Mesodermal cell (in vitro differentiated cells): ENCODE measurements at regions not wholly inside any gene's neighbourhood (a gene's known extent, or its start where the extent isn't known, plus 50 kb on each side); places are given as distances from the start of the nearest gene placed in this dataset.
"Not testable (repeated sequence)": the region's sequence is repeated elsewhere in the genome, so short reads cannot be mapped to it uniquely, and the experiment has no call there.

Source experiments
- H3K27ac ChIP-seq: 2 replicates; pipeline ENCODE4 v1.7.0; 2013; ENCODE audit warnings: mild to moderate bottlenecking, low read depth, low read length, moderate library complexity; ENCODE audit not compliant: severe bottlenecking
- H3K36me3 ChIP-seq: 2 replicates; pipeline ENCODE4 v1.7.1; 2013; ENCODE audit warnings: mild to moderate bottlenecking, low read length, moderate library complexity; ENCODE audit not compliant: control insufficient read depth, insufficient read depth
- H3K4me1 ChIP-seq: one replicate; pipeline ENCODE4 v1.7.1; 2013; ENCODE audit warnings: mild to moderate bottlenecking, low read length; ENCODE audit not compliant: insufficient read depth, control insufficient read depth, poor library complexity, severe bottlenecking
- H3K4me3 ChIP-seq: 2 replicates; pipeline ENCODE4 v1.7.0; 2013; ENCODE audit warnings: low read length, control low read depth, mild to moderate bottlenecking; ENCODE audit not compliant: insufficient read depth, poor library complexity, severe bottlenecking; ENCODE audit errors: extremely low read depth
- H3K9me3 ChIP-seq: 2 replicates; pipeline ENCODE4 v1.7.1; 2013; ENCODE audit warnings: mild to moderate bottlenecking, low read length, moderate library complexity; ENCODE audit not compliant: control insufficient read depth
- WGBS, 2 experiments: methylation state at CpG; one replicate each; pipeline ENCODE4 v1.1.5; 2013; ENCODE audit warnings: missing lambda C conversion rate in 2 of 2; ENCODE audit not compliant: insufficient coverage in 2 of 2; 5-methylcytosine and 5-hydroxymethylcytosine counted together

DNA sequence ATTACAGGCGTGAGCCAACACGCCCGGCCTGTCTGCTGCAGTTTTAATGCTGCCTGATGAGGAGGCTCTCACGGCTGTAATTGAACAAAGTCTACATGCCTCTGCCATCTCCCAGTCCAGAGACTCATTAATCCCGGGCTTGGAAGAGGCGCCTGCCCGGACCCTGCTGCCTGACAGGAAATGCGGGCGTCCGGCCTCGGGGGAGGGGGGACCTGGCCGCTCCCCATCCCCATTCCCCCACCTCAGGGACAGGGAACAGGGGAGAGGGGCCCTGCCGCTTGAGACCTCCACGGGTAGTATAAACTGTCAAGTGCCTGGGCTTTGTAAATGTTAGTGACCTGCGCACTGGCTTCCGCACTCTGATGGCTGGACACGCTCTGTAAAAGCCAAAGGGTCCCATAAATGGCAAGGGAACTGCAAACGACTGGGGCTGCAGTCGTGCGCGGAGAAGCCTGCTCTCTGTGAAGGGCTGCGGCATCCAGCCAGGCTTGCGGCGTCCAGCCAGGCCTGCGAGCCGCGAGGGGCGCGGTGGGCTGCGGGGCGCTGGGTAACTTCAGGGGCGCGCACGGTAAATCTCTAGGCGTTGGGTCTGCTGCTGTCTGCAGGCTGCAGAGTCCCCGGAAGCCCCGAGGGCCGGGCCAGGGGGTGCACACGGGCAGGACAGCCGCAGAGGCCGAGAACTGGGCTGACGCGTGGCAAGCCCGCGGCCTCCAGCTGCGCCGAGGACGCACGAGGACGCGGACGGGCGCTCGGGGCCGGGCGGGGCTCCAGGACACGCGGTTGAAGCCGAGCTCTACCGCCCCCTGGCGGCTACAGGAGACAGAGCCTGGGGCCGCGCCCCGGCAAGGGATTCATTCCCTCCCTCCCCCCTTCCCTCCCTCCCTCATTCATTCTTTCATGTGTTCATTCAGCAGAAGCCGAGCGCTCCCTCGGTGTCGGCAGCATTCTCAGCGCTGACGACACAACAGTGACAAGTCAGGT, 78.4 kb downstream of the KCNJ18 start:
- not testable (repeated sequence) for H3K4me3 ChIP-seq, H3K27ac ChIP-seq, H3K4me1 ChIP-seq, H3K9me3 ChIP-seq, H3K36me3 ChIP-seq
- WGBS, 2 experiments: 51 to 64% methylated on average over 10 to 19 of the region's 70 CpGs

DNA sequence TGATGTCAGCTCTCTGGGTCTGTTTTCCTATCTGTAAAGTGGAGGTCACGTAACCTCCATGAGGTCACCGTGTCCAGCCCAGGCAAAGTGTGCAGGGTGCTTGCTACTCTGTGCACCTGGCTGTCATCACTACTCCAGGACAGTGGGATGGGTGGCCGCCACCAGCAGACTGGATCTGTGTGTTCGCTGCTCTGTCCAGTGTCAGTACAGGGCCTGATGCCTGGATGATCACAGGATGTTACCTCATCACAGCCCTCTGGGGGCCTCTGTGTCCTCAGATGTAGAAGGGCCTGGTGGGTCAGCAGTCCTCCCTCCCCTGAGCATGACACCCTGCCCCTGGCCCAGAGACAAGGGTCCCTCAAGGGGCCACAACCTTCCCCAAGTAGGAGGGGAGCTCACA, 80.0 kb downstream of the KCNJ18 start:
- Histone ChIP-seq H3K4me3 (no peak overlapping the region), H3K4me1 (no peaks in the 10 kb centered on the region), H3K27ac (no peak overlapping the region), H3K9me3 (no peaks in the 10 kb centered on the region), H3K36me3 (no peaks in the 10 kb centered on the region)
- WGBS, 2 experiments: 65 to 94% methylated on average over 2 of the region's 4 CpGs

DNA sequence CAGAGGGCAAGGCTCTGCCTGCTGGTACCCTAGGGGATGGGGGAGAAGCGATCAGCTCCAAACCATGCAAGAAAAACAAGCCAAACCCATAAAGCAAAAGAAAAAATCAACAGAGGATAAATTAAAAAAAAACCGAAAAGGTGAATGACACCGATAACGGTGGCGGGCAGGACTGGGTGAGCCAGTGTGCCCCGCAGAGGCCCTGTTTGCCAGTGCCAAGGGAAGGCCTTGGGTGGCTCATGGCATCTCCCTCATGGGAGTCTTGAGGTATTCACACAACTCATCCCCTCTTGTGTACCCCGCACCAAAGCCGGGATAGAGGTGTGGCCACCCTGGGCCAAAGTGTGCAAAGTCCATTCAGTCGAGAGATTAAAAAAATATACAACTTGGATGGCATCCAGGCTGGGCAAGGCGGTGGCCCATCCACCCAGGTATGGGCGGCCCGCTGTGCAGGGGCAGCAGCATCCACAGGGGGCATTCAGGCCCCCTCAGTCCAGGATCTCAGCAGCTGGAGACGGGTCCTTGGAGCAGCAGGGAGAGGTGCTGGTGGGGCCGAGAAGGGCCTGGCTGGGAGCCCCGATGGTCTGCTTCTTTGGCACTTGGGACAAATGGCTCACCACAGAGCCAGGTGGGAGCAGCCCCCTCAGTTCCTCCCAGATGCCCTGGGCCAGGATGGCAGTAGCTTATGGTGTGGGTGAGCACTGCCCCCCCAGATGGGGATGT, 80.8 kb downstream of the KCNJ18 start:
- H3K4me3 ChIP-seq, H3K9me3 ChIP-seq, H3K36me3 ChIP-seq, H3K4me1 ChIP-seq, H3K27ac ChIP-seq: not testable (repeated sequence)
- 85 to 91% methylated on average over 9 to 11 of the region's 15 CpGs for WGBS, 2 experiments

DNA sequence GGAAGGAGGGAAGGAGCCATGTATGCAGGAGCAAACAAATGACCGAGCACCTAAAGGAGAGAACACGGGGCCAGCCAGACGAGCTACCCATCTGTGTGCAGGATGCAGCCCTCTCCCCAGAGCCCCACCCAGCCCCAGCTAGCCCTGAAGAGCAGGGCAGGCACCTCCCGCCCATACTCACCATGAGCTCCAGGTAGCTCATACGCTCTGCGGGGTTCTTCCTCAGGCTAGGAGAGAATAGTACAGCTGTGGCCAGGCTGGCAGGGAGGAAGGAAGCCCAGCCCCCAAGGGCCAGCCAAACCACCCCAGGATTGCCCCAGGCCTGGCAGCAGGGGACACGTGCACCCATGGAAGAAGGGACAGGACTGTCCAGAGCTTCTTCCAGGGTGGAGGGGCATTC, 81.9 kb downstream of the KCNJ18 start:
- Histone ChIP-seq H3K9me3 (no peaks in the 10 kb centered on the region), H3K36me3 (no peaks in the 10 kb centered on the region), H3K4me1 (no peaks in the 10 kb centered on the region), H3K27ac (no peak overlapping the region), H3K4me3 (no peak overlapping the region)
- 75 to 83% methylated on average over 1 of the region's 7 CpGs for WGBS, 2 experiments

DNA sequence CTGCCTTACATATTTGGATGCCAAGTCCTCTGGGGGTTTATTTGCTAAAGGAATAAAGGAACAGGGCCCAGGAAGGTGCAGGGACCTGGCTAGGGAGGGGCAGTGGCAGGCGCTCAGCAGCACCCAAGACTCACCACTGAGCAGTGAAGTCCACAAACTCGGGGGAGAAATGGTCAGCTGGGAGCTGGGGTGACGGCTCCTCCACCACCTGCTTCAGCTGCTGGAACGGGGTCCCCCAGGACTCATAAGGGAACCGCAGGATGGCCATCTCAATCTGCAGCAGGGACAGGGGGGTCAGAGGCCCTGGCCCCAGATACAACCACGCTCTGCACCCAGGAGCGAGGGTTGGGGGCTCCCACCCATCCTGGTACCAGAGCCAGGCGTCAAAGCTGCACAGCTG, 83.2 kb downstream of the KCNJ18 start:
- not testable (repeated sequence) for H3K9me3 ChIP-seq, H3K4me1 ChIP-seq, H3K4me3 ChIP-seq, H3K36me3 ChIP-seq, H3K27ac ChIP-seq
- 71 to 74% methylated on average over 3 to 5 of the region's 8 CpGs for WGBS, 2 experiments

DNA sequence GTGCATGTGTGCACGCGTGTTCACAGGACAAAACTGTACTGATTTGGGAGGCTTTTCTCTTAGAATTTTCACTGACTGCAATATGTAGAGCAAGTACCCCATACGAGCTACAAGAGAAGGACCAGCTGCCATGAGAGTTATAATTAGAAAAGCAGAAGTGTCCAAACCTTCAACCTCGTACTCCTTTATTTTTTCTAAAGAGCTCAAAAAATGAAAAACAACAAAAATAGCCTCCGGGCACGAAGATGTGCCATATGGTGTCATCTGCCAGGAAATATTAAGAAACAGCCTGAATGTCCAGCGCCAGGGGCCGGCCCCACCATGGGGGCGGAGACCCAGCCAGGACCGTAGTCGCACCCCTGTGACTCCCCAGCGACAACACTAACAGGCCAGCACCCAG, 84.6 kb downstream of the KCNJ18 start:
- no CpG with 5 or more reads among the region's 12 CpGs for WGBS, 2 experiments
- not testable (repeated sequence) for H3K4me1 ChIP-seq, H3K9me3 ChIP-seq, H3K4me3 ChIP-seq, H3K36me3 ChIP-seq, H3K27ac ChIP-seq

DNA sequence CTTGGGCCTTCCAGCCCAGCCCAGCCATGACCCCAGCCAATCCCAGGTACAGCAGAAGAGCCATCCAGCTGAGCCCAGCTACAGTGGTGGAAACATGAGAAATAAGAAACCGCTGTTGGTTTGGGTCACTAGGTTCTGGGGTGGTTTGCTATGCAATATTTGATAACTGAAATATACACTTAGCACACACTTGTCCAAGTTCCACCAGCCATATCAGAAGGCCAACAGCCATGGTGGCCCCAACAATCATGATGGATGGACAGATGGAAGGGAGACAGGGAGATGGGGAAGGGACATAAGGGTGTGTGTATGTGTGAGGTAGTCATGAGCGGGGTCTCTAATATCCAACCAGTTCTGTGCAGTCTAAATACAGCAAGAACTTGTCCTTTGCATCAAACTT, 86.5 kb downstream of the KCNJ18 start:
- H3K4me3 ChIP-seq, H3K36me3 ChIP-seq, H3K9me3 ChIP-seq, H3K4me1 ChIP-seq, H3K27ac ChIP-seq: not testable (repeated sequence)
- no CpG with 5 or more reads among the region's 2 CpGs for WGBS, 2 experiments

DNA sequence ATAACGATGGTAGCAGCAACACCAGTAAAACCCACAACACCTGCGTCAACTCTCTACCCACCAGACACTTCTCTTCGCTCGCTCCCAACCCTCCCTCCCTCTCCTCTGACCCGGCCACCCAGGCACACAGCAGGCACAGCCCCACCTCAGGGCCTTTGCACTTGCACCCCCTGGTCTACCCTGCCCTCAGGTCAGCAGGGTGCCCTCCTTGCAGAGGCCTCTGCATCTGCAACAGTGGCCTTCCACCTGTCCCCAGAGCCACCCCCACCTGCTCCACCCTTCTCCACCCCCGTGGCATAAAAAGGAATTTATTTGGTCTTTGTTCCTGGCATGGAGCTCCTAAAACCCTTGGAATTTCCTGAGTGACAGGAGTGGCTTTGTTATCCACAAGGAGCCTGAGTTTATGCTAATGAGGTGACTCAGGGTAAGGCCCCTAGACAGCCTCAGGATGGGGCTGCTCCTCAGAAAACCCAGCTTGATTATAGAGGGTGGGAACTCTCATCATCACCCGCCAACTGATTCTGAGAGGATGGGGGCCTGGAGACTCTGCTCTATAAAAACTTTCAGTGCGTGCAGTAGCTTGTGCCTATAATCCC, 88.1 kb downstream of the KCNJ18 start:
- not testable (repeated sequence) for H3K36me3 ChIP-seq, H3K4me1 ChIP-seq, H3K27ac ChIP-seq, H3K4me3 ChIP-seq, H3K9me3 ChIP-seq
- WGBS, 2 experiments: 75 to 100% methylated on average over 1 of the region's 8 CpGs

DNA sequence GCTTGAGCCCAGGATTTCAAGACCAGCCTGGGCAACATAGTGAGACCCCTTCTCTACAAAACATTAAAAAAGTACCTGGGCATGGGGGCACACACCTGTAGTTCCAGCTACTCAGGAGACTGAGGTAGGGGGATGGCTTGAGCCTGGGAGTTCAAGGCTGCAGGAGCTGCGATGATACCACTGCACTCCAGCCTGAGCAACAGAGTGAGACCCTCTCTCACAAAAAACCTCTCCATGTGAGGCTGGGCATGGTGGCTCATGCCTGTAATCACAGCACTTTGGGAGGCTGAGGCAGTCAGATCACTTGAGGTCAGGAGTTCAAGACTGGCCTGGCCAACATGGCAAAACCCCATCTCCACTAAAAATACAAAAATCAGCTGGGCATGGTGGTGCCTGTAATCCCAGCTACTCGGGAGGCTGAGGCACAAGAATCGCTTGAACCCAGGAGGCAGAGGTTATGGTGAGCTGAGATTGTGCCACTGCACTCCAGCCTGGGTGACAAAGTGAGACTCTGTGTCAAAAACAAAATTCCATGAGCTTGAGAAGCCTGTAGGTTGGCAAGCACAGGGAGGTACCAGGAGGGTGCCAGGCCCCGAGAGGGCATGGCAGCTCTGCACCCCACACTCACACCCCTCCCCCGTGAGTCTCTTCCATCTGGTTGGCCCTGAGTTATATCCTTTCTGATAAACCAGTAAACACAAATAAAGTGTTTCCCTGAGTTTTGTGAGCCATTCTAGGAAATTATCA, 88.8 kb downstream of the KCNJ18 start:
- not testable (repeated sequence) for H3K27ac ChIP-seq, H3K4me1 ChIP-seq, H3K9me3 ChIP-seq, H3K36me3 ChIP-seq, H3K4me3 ChIP-seq
- WGBS, 2 experiments: 49 to 80% methylated on average over 1 to 4 of the region's 5 CpGs

DNA sequence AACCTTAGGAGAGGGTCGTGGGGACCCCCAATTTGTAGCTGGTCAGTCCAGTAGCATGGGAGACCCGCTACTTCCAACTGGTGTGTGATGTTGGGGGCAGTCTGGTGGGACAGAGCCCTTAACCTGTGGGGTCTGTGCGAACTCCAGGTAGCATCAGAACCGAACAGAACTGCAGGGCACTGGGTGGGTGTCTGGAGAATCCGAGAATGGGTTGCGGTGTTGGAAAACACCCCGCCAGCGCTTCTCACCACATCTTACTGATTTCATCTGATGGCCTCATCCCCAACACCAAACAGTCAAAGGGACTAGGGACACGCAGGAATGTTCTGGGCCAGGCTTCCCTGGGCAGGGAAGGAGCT, 89.3 kb downstream of the KCNJ18 start:
- not testable (repeated sequence) for H3K36me3 ChIP-seq, H3K4me1 ChIP-seq, H3K4me3 ChIP-seq, H3K27ac ChIP-seq, H3K9me3 ChIP-seq
- WGBS, 2 experiments: 61 to 69% methylated on average over 6 to 7 of the region's 9 CpGs
